ENCODE measurements at regions not wholly inside any gene's neighbourhood (a gene's known extent, or its start where the extent isn't known, plus 50 kb on each side); places are given as distances from the start of the nearest gene placed in this dataset.

DNA sequence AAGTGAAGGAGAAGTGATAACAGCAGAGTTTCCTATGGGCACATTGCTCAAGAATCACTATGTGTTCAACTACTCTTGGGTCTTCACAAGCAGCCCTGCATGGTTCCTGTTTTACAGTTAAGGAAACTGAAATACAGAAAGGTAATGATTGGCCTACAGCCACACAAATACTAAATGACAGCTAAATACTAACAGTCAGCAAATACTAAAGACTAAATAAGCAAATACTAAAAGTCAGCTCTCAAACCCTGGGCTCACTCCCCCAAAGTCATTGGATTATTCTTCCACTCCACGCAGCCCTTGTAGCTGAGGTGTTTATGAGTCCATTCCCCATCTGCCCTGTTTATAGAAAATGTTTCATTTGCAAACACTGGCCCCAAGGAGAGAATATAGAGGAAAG, 372.7 kb upstream of the CDH11 start:
- no peak for TF ChIP-seq RBFOX2 (IDR thresholded peaks at IDR 0.05; ENCODE audit: low read depth, low read length)
- TF ChIP-seq SMC3 (IDR thresholded peaks at IDR 0.05; ENCODE audit: low read length) = no peak
- TF ChIP-seq CBX2 (IDR thresholded peaks at IDR 0.05; ENCODE audit: low read depth, low read length) = no peak
- TF ChIP-seq CBX2 (CRISPR knock-in tag; IDR thresholded peaks at IDR 0.05; ENCODE audit: low read depth) = no peak
- TF ChIP-seq TAF1 (CRISPR knock-in tag; IDR thresholded peaks at IDR 0.05) = no peak
- no peak for TF ChIP-seq NFYB (CRISPR knock-in tag; IDR thresholded peaks at IDR 0.05)
- TF ChIP-seq TMF1 (CRISPR knock-in tag; IDR thresholded peaks at IDR 0.05; ENCODE audit: low read depth) = no peak
- TF ChIP-seq, protein P1, sequence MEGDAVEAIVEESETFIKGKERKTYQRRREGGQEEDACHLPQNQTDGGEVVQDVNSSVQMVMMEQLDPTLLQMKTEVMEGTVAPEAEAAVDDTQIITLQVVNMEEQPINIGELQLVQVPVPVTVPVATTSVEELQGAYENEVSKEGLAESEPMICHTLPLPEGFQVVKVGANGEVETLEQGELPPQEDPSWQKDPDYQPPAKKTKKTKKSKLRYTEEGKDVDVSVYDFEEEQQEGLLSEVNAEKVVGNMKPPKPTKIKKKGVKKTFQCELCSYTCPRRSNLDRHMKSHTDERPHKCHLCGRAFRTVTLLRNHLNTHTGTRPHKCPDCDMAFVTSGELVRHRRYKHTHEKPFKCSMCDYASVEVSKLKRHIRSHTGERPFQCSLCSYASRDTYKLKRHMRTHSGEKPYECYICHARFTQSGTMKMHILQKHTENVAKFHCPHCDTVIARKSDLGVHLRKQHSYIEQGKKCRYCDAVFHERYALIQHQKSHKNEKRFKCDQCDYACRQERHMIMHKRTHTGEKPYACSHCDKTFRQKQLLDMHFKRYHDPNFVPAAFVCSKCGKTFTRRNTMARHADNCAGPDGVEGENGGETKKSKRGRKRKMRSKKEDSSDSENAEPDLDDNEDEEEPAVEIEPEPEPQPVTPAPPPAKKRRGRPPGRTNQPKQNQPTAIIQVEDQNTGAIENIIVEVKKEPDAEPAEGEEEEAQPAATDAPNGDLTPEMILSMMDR (CRISPR knock-in tag; IDR thresholded peaks at IDR 0.05) = no peak
- TF ChIP-seq HMG20B (CRISPR knock-in tag; conservative IDR thresholded peaks at IDR 0.05) = no peak
- TF ChIP-seq, protein P2, sequence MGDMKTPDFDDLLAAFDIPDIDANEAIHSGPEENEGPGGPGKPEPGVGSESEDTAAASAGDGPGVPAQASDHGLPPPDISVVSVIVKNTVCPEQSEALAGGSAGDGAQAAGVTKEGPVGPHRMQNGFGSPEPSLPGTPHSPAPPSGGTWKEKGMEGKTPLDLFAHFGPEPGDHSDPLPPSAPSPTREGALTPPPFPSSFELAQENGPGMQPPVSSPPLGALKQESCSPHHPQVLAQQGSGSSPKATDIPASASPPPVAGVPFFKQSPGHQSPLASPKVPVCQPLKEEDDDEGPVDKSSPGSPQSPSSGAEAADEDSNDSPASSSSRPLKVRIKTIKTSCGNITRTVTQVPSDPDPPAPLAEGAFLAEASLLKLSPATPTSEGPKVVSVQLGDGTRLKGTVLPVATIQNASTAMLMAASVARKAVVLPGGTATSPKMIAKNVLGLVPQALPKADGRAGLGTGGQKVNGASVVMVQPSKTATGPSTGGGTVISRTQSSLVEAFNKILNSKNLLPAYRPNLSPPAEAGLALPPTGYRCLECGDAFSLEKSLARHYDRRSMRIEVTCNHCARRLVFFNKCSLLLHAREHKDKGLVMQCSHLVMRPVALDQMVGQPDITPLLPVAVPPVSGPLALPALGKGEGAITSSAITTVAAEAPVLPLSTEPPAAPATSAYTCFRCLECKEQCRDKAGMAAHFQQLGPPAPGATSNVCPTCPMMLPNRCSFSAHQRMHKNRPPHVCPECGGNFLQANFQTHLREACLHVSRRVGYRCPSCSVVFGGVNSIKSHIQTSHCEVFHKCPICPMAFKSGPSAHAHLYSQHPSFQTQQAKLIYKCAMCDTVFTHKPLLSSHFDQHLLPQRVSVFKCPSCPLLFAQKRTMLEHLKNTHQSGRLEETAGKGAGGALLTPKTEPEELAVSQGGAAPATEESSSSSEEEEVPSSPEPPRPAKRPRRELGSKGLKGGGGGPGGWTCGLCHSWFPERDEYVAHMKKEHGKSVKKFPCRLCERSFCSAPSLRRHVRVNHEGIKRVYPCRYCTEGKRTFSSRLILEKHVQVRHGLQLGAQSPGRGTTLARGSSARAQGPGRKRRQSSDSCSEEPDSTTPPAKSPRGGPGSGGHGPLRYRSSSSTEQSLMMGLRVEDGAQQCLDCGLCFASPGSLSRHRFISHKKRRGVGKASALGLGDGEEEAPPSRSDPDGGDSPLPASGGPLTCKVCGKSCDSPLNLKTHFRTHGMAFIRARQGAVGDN (CRISPR knock-in tag; IDR thresholded peaks at IDR 0.05) = no peak
- TF ChIP-seq RBM22 (optimal IDR thresholded peaks at IDR 0.05; ENCODE audit: low read length) = no peak
